Ovary (tissue), 3 donors: ENCODE measurements at regions not wholly inside any gene's neighbourhood (a gene's known extent, or its start where the extent isn't known, plus 50 kb on each side); places are given as distances from the start of the nearest gene placed in this dataset.

ENCODE experiments used
- EP300 ChIP-seq: sonication (generic); formaldehyde crosslinking; IDR thresholded peaks from one replicate; pipeline ENCODE4 v1.6.1; 2017; ENCODE audit warnings: antibody characterized with exemption
- POLR2A ChIP-seq: fragments of 450-650 bp; IDR thresholded peaks from one replicate; pipeline ENCODE4 v1.6.1; 2017; ENCODE audit warnings: antibody characterized with exemption, mild to moderate bottlenecking, moderate library complexity
- TF ChIP-seq, protein P1 (sequence below), 3 donors: fragments of 450-650 bp in 2 of 3; fragments of 200-600 bp in 1 of 3; IDR thresholded peaks; one replicate each; pipeline versions ENCODE4 v1.5.1 to v1.8.0; 2016 to 2022; ENCODE audit warnings: antibody characterized with exemption in 3 of 3, mild to moderate bottlenecking in 1 of 3
- donor health status: DM: no; HTN: no; CAD: no.

DNA sequence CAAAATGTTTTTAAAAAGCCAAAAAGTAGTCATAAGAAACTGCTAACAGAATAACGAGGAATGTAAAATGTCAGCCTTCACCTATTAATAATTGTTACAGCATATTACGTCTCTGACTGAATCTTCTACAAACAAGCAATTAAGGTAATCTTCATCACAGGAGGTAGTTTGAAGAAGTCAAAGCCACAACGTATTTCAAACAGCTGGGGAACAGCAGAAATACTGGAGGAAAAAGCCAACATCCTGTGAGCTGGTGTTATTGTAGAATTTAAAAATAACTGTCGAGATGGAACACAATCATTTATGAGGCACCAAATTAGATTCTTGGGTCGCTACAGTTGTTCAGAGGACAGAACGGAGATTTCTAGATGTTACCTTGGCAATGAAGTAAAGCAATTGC is 450.5 kb downstream of the AGTPBP1 start:
- TF ChIP-seq POLR2A (no peak), EP300 (no peak)
- TF ChIP-seq, protein P1, sequence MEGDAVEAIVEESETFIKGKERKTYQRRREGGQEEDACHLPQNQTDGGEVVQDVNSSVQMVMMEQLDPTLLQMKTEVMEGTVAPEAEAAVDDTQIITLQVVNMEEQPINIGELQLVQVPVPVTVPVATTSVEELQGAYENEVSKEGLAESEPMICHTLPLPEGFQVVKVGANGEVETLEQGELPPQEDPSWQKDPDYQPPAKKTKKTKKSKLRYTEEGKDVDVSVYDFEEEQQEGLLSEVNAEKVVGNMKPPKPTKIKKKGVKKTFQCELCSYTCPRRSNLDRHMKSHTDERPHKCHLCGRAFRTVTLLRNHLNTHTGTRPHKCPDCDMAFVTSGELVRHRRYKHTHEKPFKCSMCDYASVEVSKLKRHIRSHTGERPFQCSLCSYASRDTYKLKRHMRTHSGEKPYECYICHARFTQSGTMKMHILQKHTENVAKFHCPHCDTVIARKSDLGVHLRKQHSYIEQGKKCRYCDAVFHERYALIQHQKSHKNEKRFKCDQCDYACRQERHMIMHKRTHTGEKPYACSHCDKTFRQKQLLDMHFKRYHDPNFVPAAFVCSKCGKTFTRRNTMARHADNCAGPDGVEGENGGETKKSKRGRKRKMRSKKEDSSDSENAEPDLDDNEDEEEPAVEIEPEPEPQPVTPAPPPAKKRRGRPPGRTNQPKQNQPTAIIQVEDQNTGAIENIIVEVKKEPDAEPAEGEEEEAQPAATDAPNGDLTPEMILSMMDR (IDR thresholded peaks at IDR 0.05) = no peak
